ENCODE measurements at regions not wholly inside any gene's neighbourhood (a gene's known extent, or its start where the extent isn't known, plus 50 kb on each side); places are given as distances from the start of the nearest gene placed in this dataset.

GRCh38 chr3:59558906-59559720 lies 509.3 kb upstream of the CFAP20DC start:
- no peak for DNase-seq (ENCODE audit: low spot score in 2 of 2)
- Histone ChIP-seq H3K4me3 (no peak overlapping the region), H3K27me3 (no peaks in the 10 kb centered on the region), H3K36me3 (no peaks in the 10 kb centered on the region), H3K4me1 (no peaks in the 10 kb centered on the region), H3K9me3 (no peaks in the 10 kb centered on the region), H3K27ac (no peak overlapping the region)
- TF ChIP-seq CTCF (IDR thresholded peaks at IDR 0.05) (no peak), POLR2A (IDR thresholded peaks at IDR 0.05) (no peak), EP300 (IDR thresholded peaks at IDR 0.05) (no peak)
- WGBS, 2 donors: 55 to 59% methylated on average over 1 of the region's 1 CpG

- Histone ChIP-seq H3K9me3 (no peaks in the 10 kb centered on the region), H3K27me3 (no peaks in the 10 kb centered on the region), H3K36me3 (no peaks in the 10 kb centered on the region), H3K4me3 (no peak overlapping the region), H3K27ac (no peak overlapping the region), H3K4me1 (no peaks in the 10 kb centered on the region)
- TF ChIP-seq EP300 (IDR thresholded peaks at IDR 0.05) (no peak), CTCF (IDR thresholded peaks at IDR 0.05) (no peak), POLR2A (IDR thresholded peaks at IDR 0.05) (no peak)
- WGBS, 2 donors: 79 to 87% methylated on average over 6 of the region's 6 CpGs
- no peak for DNase-seq (ENCODE audit: low spot score in 2 of 2)
Measured at GRCh38 chr3:59555593-59556315, 505.9 kb upstream of the CFAP20DC start.

GRCh38 chr3:59553076-59553475 lies 503.3 kb upstream of the CFAP20DC start:
- Histone ChIP-seq H3K27ac (no peak overlapping the region), H3K4me1 (no peaks in the 10 kb centered on the region), H3K36me3 (no peaks in the 10 kb centered on the region), H3K9me3 (no peaks in the 10 kb centered on the region), H3K4me3 (no peak overlapping the region), H3K27me3 (no peaks in the 10 kb centered on the region)
- no peak for TF ChIP-seq EP300 (IDR thresholded peaks at IDR 0.05)
- no peak for TF ChIP-seq CTCF (IDR thresholded peaks at IDR 0.05)
- TF ChIP-seq POLR2A (IDR thresholded peaks at IDR 0.05): no peak
- no peak for DNase-seq (ENCODE audit: low spot score in 2 of 2)
- 64 to 73% methylated on average over 3 of the region's 3 CpGs for WGBS, 2 donors

GRCh38 chr3:59551834-59552233 lies 502.0 kb upstream of the CFAP20DC start:
- Histone ChIP-seq H3K27ac (no peak overlapping the region), H3K36me3 (no peaks in the 10 kb centered on the region), H3K9me3 (no peaks in the 10 kb centered on the region), H3K4me1 (no peaks in the 10 kb centered on the region), H3K4me3 (no peak overlapping the region), H3K27me3 (no peaks in the 10 kb centered on the region)
- WGBS, 2 donors: 70% methylated on average over 4 of the region's 4 CpGs
- TF ChIP-seq EP300 (IDR thresholded peaks at IDR 0.05): no peak
- no peak for TF ChIP-seq POLR2A (IDR thresholded peaks at IDR 0.05)
- no peak for TF ChIP-seq CTCF (IDR thresholded peaks at IDR 0.05)
- no peak for DNase-seq (ENCODE audit: low spot score in 2 of 2)

- no peaks in the 10 kb centered on the region for H3K9me3 ChIP-seq
- H3K27ac ChIP-seq: no peak overlapping the region
- no peaks in the 10 kb centered on the region for H3K4me1 ChIP-seq
- H3K36me3 ChIP-seq: no peaks in the 10 kb centered on the region
- 80 to 81% methylated on average over 1 of the region's 1 CpG for WGBS, 2 donors
- no peak for TF ChIP-seq CTCF (IDR thresholded peaks at IDR 0.05)
- TF ChIP-seq EP300 (IDR thresholded peaks at IDR 0.05): no peak
- no peak for TF ChIP-seq POLR2A (IDR thresholded peaks at IDR 0.05)
- H3K27me3 ChIP-seq: no peaks in the 10 kb centered on the region
- no peak overlapping the region for H3K4me3 ChIP-seq
- DNase-seq (ENCODE audit: low spot score in 2 of 2): no peak
Measured at GRCh38 chr3:59549962-59550361, 500.1 kb upstream of the CFAP20DC start.
